T-helper 2 cell treated with Interferon-gamma antibody and Interleukin-4, amounts not matched to agents 5 μg/mL and 100 μg/mL, for 36 hours (primary cell): ENCODE measurements at regions not wholly inside any gene's neighbourhood (a gene's known extent, or its start where the extent isn't known, plus 50 kb on each side); places are given as distances from the start of the nearest gene placed in this dataset.
"Not testable (repeated sequence)": the region's sequence is repeated elsewhere in the genome, so short reads cannot be mapped to it uniquely, and the experiment has no call there.

Experiments
- DNase-seq: peaks from one replicate; pipeline ENCODE4 v3.0.0; 2021; ENCODE audit warnings: low spot score
- H3K27ac Mint-ChIP-seq: one replicate; pipeline ENCODE4 v1.8.0; 2021; ENCODE audit warnings: mild to moderate bottlenecking, mixed read lengths
- H3K27me3 Mint-ChIP-seq: one replicate; pipeline ENCODE4 v1.8.0; 2021; ENCODE audit warnings: low read depth, mixed read lengths
- H3K36me3 Mint-ChIP-seq: one replicate; pipeline ENCODE4 v1.8.0; 2021; ENCODE audit warnings: low read depth, mixed read lengths
- H3K4me1 Mint-ChIP-seq: one replicate; pipeline ENCODE4 v1.8.0; 2021; ENCODE audit warnings: low read depth, mixed read lengths
- H3K4me3 Mint-ChIP-seq: one replicate; pipeline ENCODE4 v1.8.0; 2022; ENCODE audit warnings: mild to moderate bottlenecking, moderate library complexity, mixed read lengths
- H3K9me3 Mint-ChIP-seq: one replicate; pipeline ENCODE4 v1.8.0; 2021; ENCODE audit warnings: mixed read lengths

- no peaks in the 10 kb centered on the region for H3K36me3 Mint-ChIP-seq
Observed at GRCh38 chr2:21234464-21235120, 110.8 kb downstream of the TDRD15 start.

GRCh38 chr2:21239749-21240148 is 116.0 kb downstream of the TDRD15 start:
- not testable (repeated sequence) for H3K27me3 Mint-ChIP-seq, H3K4me3 Mint-ChIP-seq, H3K36me3 Mint-ChIP-seq, H3K4me1 Mint-ChIP-seq, H3K27ac Mint-ChIP-seq, DNase-seq
- H3K9me3 Mint-ChIP-seq: peaks cover 14% of the 10 kb centered on the region

More at GRCh38 chr2:21234464-21235120, 110.8 kb downstream of the TDRD15 start:
- Mint-ChIP-seq H3K4me3 (no peak overlapping the region), H3K27me3 (no peaks in the 10 kb centered on the region), H3K4me1 (no peaks in the 10 kb centered on the region), H3K9me3 (peaks cover under 1% of the 10 kb centered on the region), H3K27ac (no peak overlapping the region)
- no peak for DNase-seq

DNA sequence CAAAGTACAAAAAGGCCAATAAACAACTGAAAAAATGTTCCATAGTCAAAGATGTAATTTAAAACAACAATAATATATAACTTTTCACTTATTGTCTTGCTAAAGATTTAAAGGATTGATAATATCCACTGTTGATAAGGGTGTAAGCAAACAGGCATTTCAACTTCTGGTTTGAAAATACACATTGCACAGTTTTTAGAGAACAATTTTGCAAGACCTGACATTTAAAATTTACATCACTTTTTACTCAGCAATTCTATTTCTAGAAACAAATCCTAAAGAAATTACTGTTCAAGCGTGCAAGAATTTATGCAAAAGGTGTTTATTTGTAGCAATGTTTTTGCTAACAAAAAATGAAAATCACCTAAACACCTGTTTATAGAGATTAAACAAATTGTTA is 120.4 kb downstream of the TDRD15 start:
- H3K36me3 Mint-ChIP-seq: no peaks in the 10 kb centered on the region
- no peak for DNase-seq
- no peaks in the 10 kb centered on the region for H3K4me1 Mint-ChIP-seq
- no peak overlapping the region for H3K4me3 Mint-ChIP-seq
- H3K27me3 Mint-ChIP-seq: no peaks in the 10 kb centered on the region
- H3K27ac Mint-ChIP-seq: no peak overlapping the region
- peaks cover 14% of the 10 kb centered on the region for H3K9me3 Mint-ChIP-seq

GRCh38 chr2:21245565-21245964 is 121.8 kb downstream of the TDRD15 start:
- Mint-ChIP-seq H3K4me3 (no peak overlapping the region), H3K27ac (no peak overlapping the region), H3K27me3 (no peaks in the 10 kb centered on the region), H3K4me1 (no peaks in the 10 kb centered on the region), H3K9me3 (peaks cover 10% of the 10 kb centered on the region), H3K36me3 (no peaks in the 10 kb centered on the region)
- DNase-seq: no peak

GRCh38 chr2:21249367-21249766 is 125.6 kb downstream of the TDRD15 start:
- Mint-ChIP-seq H3K9me3 (no peaks in the 10 kb centered on the region), H3K27ac (no peak overlapping the region), H3K27me3 (no peaks in the 10 kb centered on the region), H3K36me3 (no peaks in the 10 kb centered on the region), H3K4me1 (no peaks in the 10 kb centered on the region), H3K4me3 (no peak overlapping the region)
- no peak for DNase-seq

GRCh38 chr2:21250673-21251072 is 126.9 kb downstream of the TDRD15 start:
- H3K4me3 Mint-ChIP-seq: no peak overlapping the region
- no peaks in the 10 kb centered on the region for H3K4me1 Mint-ChIP-seq
- no peaks in the 10 kb centered on the region for H3K9me3 Mint-ChIP-seq
- no peak overlapping the region for H3K27ac Mint-ChIP-seq
- H3K36me3 Mint-ChIP-seq: no peaks in the 10 kb centered on the region
- no peak for DNase-seq
- no peaks in the 10 kb centered on the region for H3K27me3 Mint-ChIP-seq

GRCh38 chr2:21251216-21251980 is 127.6 kb downstream of the TDRD15 start:
- DNase-seq: no peak
- Mint-ChIP-seq H3K27ac (no peak overlapping the region), H3K4me1 (no peaks in the 10 kb centered on the region), H3K4me3 (no peak overlapping the region), H3K36me3 (no peaks in the 10 kb centered on the region), H3K27me3 (no peaks in the 10 kb centered on the region), H3K9me3 (no peaks in the 10 kb centered on the region)

- H3K27ac Mint-ChIP-seq: no peak overlapping the region
- H3K4me1 Mint-ChIP-seq: no peaks in the 10 kb centered on the region
- H3K36me3 Mint-ChIP-seq: no peaks in the 10 kb centered on the region
- H3K4me3 Mint-ChIP-seq: no peak overlapping the region
- no peaks in the 10 kb centered on the region for H3K9me3 Mint-ChIP-seq
- no peak for DNase-seq
- no peaks in the 10 kb centered on the region for H3K27me3 Mint-ChIP-seq
Observed at GRCh38 chr2:21253311-21254027, 129.7 kb downstream of the TDRD15 start.

DNA sequence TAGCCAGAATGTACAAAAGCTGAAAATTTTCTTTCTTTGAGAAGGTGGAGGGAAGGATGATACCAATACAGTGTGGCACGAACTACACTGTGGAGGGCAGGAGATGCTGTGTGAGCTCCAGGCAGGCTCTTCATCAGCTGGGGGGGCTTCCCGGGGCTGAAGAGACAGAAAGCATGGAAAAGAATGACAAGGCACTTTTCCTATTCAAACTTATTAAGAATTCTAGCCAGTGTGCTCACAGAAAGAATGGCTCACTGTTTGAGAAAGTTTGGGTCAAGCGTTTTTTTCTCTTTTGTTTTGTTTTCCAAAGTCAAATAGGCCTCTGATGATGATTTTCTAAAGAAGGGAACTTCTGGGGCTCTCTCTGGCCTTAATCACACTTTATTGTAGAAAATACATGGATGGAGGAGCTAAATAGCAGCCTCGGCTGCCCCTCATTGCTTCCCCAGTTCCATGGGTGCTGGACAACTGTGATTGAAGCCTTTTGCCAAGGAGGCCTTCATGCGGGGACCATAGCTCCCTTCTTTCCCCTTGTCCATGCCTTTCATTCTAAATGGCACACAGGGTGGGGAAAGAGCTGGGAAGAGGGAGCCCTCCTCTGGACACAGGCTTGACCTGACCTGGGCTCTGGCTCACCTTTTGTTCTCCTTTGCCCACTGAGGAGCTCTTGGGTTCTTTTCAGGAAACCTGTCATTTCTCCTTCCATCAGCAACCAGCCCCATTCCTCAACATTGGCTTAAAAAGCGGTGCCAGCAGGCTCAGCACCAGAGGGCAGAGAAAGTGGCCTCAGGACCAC is 130.6 kb downstream of the TDRD15 start:
- H3K36me3 Mint-ChIP-seq: no peaks in the 10 kb centered on the region
- no peaks in the 10 kb centered on the region for H3K4me1 Mint-ChIP-seq
- no peak overlapping the region for H3K4me3 Mint-ChIP-seq
- no peaks in the 10 kb centered on the region for H3K27me3 Mint-ChIP-seq
- no peak for DNase-seq
- H3K9me3 Mint-ChIP-seq: no peaks in the 10 kb centered on the region
- no peak overlapping the region for H3K27ac Mint-ChIP-seq

DNA sequence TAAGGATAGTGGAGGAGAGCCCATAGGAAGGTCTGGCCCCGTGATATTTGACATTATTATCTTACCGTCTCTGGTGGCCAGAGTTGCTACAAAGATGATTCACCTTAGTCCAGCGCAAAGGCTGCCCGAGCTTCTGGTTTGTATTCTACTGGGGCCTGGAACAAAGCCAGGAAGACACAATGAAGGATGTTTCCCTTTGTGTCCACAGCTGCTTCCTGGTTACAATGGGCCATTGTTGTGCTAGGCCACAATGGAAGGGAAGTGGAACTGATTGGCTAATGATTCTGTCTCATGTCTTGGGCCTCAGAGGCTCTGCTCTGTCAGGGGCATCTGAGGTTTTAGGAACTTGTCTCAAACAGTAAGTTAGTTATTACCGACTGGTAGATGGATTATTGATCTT is 132.2 kb downstream of the TDRD15 start:
- no peak overlapping the region for H3K27ac Mint-ChIP-seq
- no peak for DNase-seq
- no peaks in the 10 kb centered on the region for H3K27me3 Mint-ChIP-seq
- H3K4me1 Mint-ChIP-seq: no peaks in the 10 kb centered on the region
- H3K9me3 Mint-ChIP-seq: no peaks in the 10 kb centered on the region
- H3K36me3 Mint-ChIP-seq: no peaks in the 10 kb centered on the region
- no peak overlapping the region for H3K4me3 Mint-ChIP-seq

GRCh38 chr2:21257621-21258020 is 133.9 kb downstream of the TDRD15 start:
- no peak for DNase-seq
- Mint-ChIP-seq H3K4me1 (no peaks in the 10 kb centered on the region), H3K9me3 (no peaks in the 10 kb centered on the region), H3K4me3 (no peak overlapping the region), H3K27me3 (no peaks in the 10 kb centered on the region), H3K27ac (no peak overlapping the region), H3K36me3 (no peaks in the 10 kb centered on the region)

DNA sequence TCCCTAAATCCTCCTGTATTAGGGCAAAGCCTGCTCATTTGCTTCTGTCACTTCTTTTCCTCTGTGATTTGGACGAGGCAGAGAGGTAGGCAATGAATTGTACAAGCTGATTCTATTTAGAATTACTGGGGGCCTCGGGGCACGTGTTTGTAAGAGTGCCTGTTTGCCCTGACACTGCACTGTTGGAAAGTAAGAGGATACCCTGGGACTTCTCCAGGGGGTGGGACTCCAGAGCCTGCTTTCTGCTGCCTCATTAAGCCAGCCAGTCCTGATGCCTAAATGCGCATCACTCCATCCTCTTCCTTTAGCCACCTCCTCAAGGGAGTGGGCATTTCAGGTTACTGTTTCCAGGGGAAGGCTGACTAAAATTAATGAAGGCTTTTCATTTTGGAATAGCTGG is 134.3 kb downstream of the TDRD15 start:
- H3K4me1 Mint-ChIP-seq: no peaks in the 10 kb centered on the region
- DNase-seq: no peak
- H3K9me3 Mint-ChIP-seq: no peaks in the 10 kb centered on the region
- no peaks in the 10 kb centered on the region for H3K36me3 Mint-ChIP-seq
- H3K27ac Mint-ChIP-seq: no peak overlapping the region
- H3K27me3 Mint-ChIP-seq: no peaks in the 10 kb centered on the region
- H3K4me3 Mint-ChIP-seq: no peak overlapping the region

GRCh38 chr2:21260311-21260710 is 136.5 kb downstream of the TDRD15 start:
- DNase-seq: no peak
- Mint-ChIP-seq H3K27me3 (no peaks in the 10 kb centered on the region), H3K27ac (no peak overlapping the region), H3K4me1 (no peaks in the 10 kb centered on the region), H3K9me3 (no peaks in the 10 kb centered on the region), H3K36me3 (no peaks in the 10 kb centered on the region), H3K4me3 (no peak overlapping the region)

- H3K27me3 Mint-ChIP-seq: no peaks in the 10 kb centered on the region
- H3K4me3 Mint-ChIP-seq: no peak overlapping the region
- H3K27ac Mint-ChIP-seq: no peak overlapping the region
- H3K4me1 Mint-ChIP-seq: no peaks in the 10 kb centered on the region
- no peaks in the 10 kb centered on the region for H3K9me3 Mint-ChIP-seq
- DNase-seq: no peak
- H3K36me3 Mint-ChIP-seq: no peaks in the 10 kb centered on the region
Observed at GRCh38 chr2:21261591-21261990, 137.8 kb downstream of the TDRD15 start.
